IMR-90 (cell line): ENCODE measurements at regions not wholly inside any gene's neighbourhood (a gene's known extent, or its start where the extent isn't known, plus 50 kb on each side); places are given as distances from the start of the nearest gene placed in this dataset.

Experiments used
- ATAC-seq: fragments of 200-7000 bp; cut with Tn5 transposase; 2 replicates; pipeline ENCODE4 v1.9.1; 2020; ENCODE audit warnings: low read depth, mild to moderate bottlenecking, moderate library complexity
- BruUV-seq: library from RNA; stranded (reverse); fragments of 400-500 nt; replicated peaks from 2 replicates; lab custom pipeline; 2021; lab: Mats Ljungman, UMichigan
- CTCF ChIA-PET: fragments of 300-600 bp; formaldehyde crosslinking; extraction: SDS; loops from one replicate; lab custom pipeline; 2021; ENCODE audit warnings: antibody characterized with exemption; lab: Yijun Ruan, JAX
- POLR2A ChIA-PET: fragments of 300-600 bp; sonication (Branson Sonifier 250); formaldehyde crosslinking; loops from one replicate; lab custom pipeline; 2022; ENCODE audit warnings: antibody characterized with exemption; ENCODE audit not compliant: unreplicated experiment; lab: Charles Lee
- DNase-seq: peaks from one replicate; pipeline ENCODE4 v3.0.0; 2013
- H2AFZ ChIP-seq: replicated peaks from 2 replicates; pipeline ENCODE3; 2013; ENCODE audit warnings: low read length, mild to moderate bottlenecking; ENCODE audit not compliant: poor library complexity
- H2AK5ac ChIP-seq: 2 replicates; pipeline ENCODE4 v1.6.1; 2013; ENCODE audit warnings: low read depth, low read length, inconsistent platforms
- H2AK9ac ChIP-seq: replicated peaks from 2 replicates; pipeline ENCODE3; 2013; ENCODE audit warnings: mild to moderate bottlenecking, low read depth, low read length, moderate library complexity; ENCODE audit not compliant: poor library complexity
- H2BK120ac ChIP-seq: 2 replicates; pipeline ENCODE4 v1.6.1; 2013; ENCODE audit warnings: low read depth, low read length, inconsistent platforms
- H2BK15ac ChIP-seq: 3 replicates; pipeline ENCODE4 v1.6.1; 2013; ENCODE audit warnings: low read depth, low read length, inconsistent platforms
- H2BK20ac ChIP-seq: 2 replicates; pipeline ENCODE4 v1.6.1; 2013; ENCODE audit warnings: low read depth, mild to moderate bottlenecking, inconsistent platforms, low read length, moderate library complexity
- H2BK5ac ChIP-seq: 2 replicates; pipeline ENCODE4 v1.6.1; 2013; ENCODE audit warnings: mild to moderate bottlenecking, low read depth, low read length, inconsistent platforms; ENCODE audit not compliant: poor library complexity, severe bottlenecking
- H3K14ac ChIP-seq: replicated peaks from 2 replicates; pipeline ENCODE4 v1.6.1; 2013; ENCODE audit warnings: low read depth, low read length, inconsistent platforms
- H3K18ac ChIP-seq: 2 replicates; pipeline ENCODE4 v1.6.1; 2013; ENCODE audit warnings: low read depth, low read length, control low read depth
- H3K23ac ChIP-seq: 2 replicates; pipeline ENCODE4 v1.6.1; 2013; ENCODE audit warnings: low read depth, low read length, inconsistent platforms
- H3K27ac ChIP-seq: 2 replicates; pipeline ENCODE4 v1.5.1; 2013; ENCODE audit warnings: mild to moderate bottlenecking, control low read depth, low read length; ENCODE audit not compliant: insufficient read depth
- H3K27me3 ChIP-seq: 2 replicates; pipeline ENCODE4 v1.6.1; 2013; ENCODE audit warnings: low read length; ENCODE audit not compliant: control insufficient read depth, insufficient read depth
- H3K36me3 ChIP-seq: 2 replicates; pipeline ENCODE4 v1.6.1; 2013; ENCODE audit warnings: low read length, mixed read lengths; ENCODE audit not compliant: control insufficient read depth, insufficient read depth
- H3K4ac ChIP-seq: 2 replicates; pipeline ENCODE4 v1.6.1; 2013; ENCODE audit warnings: low read depth, low read length, inconsistent platforms
- H3K4me1 ChIP-seq: 2 replicates; pipeline ENCODE4 v1.6.1; 2013; ENCODE audit warnings: low read length, mixed read lengths; ENCODE audit not compliant: control insufficient read depth, insufficient read depth
- H3K4me2 ChIP-seq: 2 replicates; pipeline ENCODE4 v1.6.1; 2013; ENCODE audit warnings: low read depth, mild to moderate bottlenecking, control low read depth, low read length, moderate library complexity
- H3K4me3 ChIP-seq: 2 replicates; pipeline ENCODE4 v1.5.1; 2013; ENCODE audit warnings: low read depth, mild to moderate bottlenecking, control low read depth, low read length, moderate library complexity; ENCODE audit not compliant: insufficient read depth
- H3K56ac ChIP-seq: 2 replicates; pipeline ENCODE4 v1.6.1; 2013; ENCODE audit warnings: low read length, inconsistent platforms; ENCODE audit not compliant: insufficient read depth; ENCODE audit errors: extremely low read depth
- H3K79me1 ChIP-seq, 2 experiments: 2 replicates each; pipeline ENCODE4 v1.6.1; 2013; ENCODE audit warnings: low read length in 2 of 2, inconsistent platforms in 1 of 2, low read depth in 1 of 2
- H3K9ac ChIP-seq: 2 replicates; pipeline ENCODE4 v1.6.1; 2013; ENCODE audit warnings: low read depth, low read length, control low read depth
- H3K9me1 ChIP-seq: 2 replicates; pipeline ENCODE4 v1.6.1; 2013; ENCODE audit warnings: low read length, inconsistent platforms; ENCODE audit not compliant: insufficient read depth
- H3K9me3 ChIP-seq: 2 replicates; pipeline ENCODE4 v1.6.1; 2013; ENCODE audit warnings: low read length; ENCODE audit not compliant: control insufficient read depth, insufficient read depth
- H4K20me1 ChIP-seq: 2 replicates; pipeline ENCODE4 v1.6.1; 2013; ENCODE audit warnings: low read length, inconsistent platforms; ENCODE audit not compliant: insufficient read depth
- H4K5ac ChIP-seq: 2 replicates; pipeline ENCODE4 v1.6.1; 2013; ENCODE audit warnings: mild to moderate bottlenecking, low read depth, low read length, control low read depth
- H4K8ac ChIP-seq, 2 experiments: 2 replicates each; pipeline ENCODE4 v1.6.1; 2013; ENCODE audit warnings: low read depth in 2 of 2, low read length in 2 of 2, control low read depth in 1 of 2, inconsistent platforms in 1 of 2
- H4K91ac ChIP-seq: 2 replicates; pipeline ENCODE4 v1.6.1; 2013; ENCODE audit warnings: low read depth, low read length, inconsistent platforms; ENCODE audit not compliant: insufficient read depth
- CEBPB ChIP-seq: IDR thresholded peaks from 2 replicates; pipeline ENCODE4 v1.6.1; 2012; ENCODE audit warnings: low read depth, low read length, improper control_type of control experiment
- CHD1 ChIP-seq: IDR thresholded peaks from 2 replicates; pipeline ENCODE4 v1.6.1; 2012; ENCODE audit warnings: low read depth, low read length, improper control_type of control experiment
- FOS ChIP-seq: fragments of 150-350 bp; IDR thresholded peaks from 2 replicates; pipeline ENCODE4 v1.6.1; 2016; ENCODE audit warnings: low read depth, low read length
- MAFK ChIP-seq: IDR thresholded peaks from 2 replicates; pipeline ENCODE4 v1.6.1; 2012; ENCODE audit warnings: low read depth, low read length, improper control_type of control experiment
- MAZ ChIP-seq: IDR thresholded peaks from 2 replicates; pipeline ENCODE4 v1.6.1; 2012; ENCODE audit warnings: low read depth, mild to moderate bottlenecking, low read length, improper control_type of control experiment, moderate library complexity, borderline replicate concordance
- POLR2A ChIP-seq: IDR thresholded peaks from 2 replicates; pipeline ENCODE4 v1.6.1; 2012; ENCODE audit warnings: mild to moderate bottlenecking, low read depth, low read length
- RAD21 ChIP-seq: IDR thresholded peaks from 2 replicates; pipeline ENCODE4 v1.6.1; 2012; ENCODE audit warnings: low read length, improper control_type of control experiment
- RCOR1 ChIP-seq: IDR thresholded peaks from 2 replicates; pipeline ENCODE4 v1.6.1; 2012; ENCODE audit warnings: mild to moderate bottlenecking, low read length, improper control_type of control experiment; ENCODE audit not compliant: insufficient replicate concordance
- SMC3 ChIP-seq: fragments of 150-350 bp; IDR thresholded peaks from 2 replicates; pipeline ENCODE4 v1.6.1; 2016; ENCODE audit warnings: low read depth, mild to moderate bottlenecking, antibody characterized with exemption, low read length, moderate library complexity
- WGBS, 2 experiments: methylation state at CpG; one replicate each; pipeline versions ENCODE4 v1.1.5 to v1.1.7; 2013; ENCODE audit warnings: missing lambda C conversion rate in 2 of 2; ENCODE audit not compliant: insufficient read length in 1 of 2; ENCODE audit errors: extremely low coverage in 2 of 2; 5-methylcytosine and 5-hydroxymethylcytosine counted together
- dilution Hi-C: fragments of 300-500 bp; cut with HindIII; formaldehyde crosslinking; loops from one replicate; pipeline ENCODE4 v1.14.3; 2018; ENCODE audit warnings: low sequenced_read_pairs; ENCODE audit not compliant: unreplicated experiment
- in situ Hi-C: fragments of 300-500 bp; cut with MboI; formaldehyde crosslinking; loops from 3 replicates; pipeline ENCODE4 v1.14.3; 2019; ENCODE audit warnings: low sequenced_read_pairs, inconsistent platforms, mixed read lengths
- intact Hi-C: fragments of 100-400 bp; cut with micrococcal nuclease; formaldehyde crosslinking; loops from 2 replicates; pipeline ENCODE4 v1.10.0; 2022
- TF ChIP-seq, protein P1 (sequence below): fragments of 150-350 bp; IDR thresholded peaks from 2 replicates; pipeline ENCODE4 v1.6.1; 2016; ENCODE audit warnings: low read depth, mild to moderate bottlenecking, low read length, moderate library complexity, borderline replicate concordance

DNA sequence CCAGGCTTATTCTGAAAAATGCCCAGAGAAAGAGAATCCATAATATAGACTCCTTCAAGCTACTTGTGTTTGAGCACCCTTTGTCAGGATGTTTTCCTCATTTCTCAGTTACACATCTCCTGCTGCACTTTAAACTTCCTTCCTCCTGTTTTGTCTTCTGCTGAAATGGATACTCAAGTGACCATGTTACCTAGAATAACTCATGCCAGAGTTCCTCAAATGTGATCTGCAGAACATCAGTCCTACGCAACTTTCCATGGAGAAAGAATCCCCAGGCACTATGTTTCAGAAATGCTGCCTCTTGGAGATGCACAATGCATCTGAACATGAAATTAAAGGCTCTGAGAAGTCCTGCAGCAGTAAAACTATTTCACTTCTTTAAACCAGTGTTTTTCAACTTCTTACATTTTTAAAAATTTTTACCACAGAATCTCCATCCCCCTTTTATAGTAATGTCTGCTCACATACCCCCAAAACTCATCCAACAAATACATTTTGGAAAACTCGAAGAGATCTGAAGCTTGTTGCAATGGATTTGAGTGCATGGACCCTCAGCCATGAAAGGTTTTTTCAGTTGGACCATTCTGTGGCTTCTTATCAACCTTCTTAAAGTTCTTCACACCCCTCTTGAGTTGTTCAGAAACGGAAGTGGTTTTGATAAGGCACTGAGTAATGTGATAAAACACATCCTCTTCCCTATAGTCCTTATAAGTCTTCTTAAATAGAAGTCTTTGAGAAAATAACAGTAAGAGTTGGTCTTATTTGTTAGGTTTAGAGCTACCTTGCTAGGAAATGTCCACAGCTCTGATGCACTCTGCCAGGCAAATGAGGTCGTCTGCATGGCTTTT is 84.5 kb upstream of the KCNA1 start:
- no peak overlapping the region for H4K5ac ChIP-seq
- ATAC-seq (no peak), DNase-seq (no peak)
- no peak overlapping the region for H3K4ac ChIP-seq
- ChIA-PET CTCF (no interaction called here), POLR2A (no interaction called here)
- H4K8ac ChIP-seq = no peak overlapping the region
- TF ChIP-seq SMC3 = no peak
- no peak for TF ChIP-seq POLR2A
- TF ChIP-seq MAZ = no peak
- TF ChIP-seq, protein P1, sequence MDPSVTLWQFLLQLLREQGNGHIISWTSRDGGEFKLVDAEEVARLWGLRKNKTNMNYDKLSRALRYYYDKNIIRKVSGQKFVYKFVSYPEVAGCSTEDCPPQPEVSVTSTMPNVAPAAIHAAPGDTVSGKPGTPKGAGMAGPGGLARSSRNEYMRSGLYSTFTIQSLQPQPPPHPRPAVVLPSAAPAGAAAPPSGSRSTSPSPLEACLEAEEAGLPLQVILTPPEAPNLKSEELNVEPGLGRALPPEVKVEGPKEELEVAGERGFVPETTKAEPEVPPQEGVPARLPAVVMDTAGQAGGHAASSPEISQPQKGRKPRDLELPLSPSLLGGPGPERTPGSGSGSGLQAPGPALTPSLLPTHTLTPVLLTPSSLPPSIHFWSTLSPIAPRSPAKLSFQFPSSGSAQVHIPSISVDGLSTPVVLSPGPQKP = no peak
- no peak for TF ChIP-seq CEBPB
- TF ChIP-seq FOS = no peak
- no peak for TF ChIP-seq RAD21
- no peak for TF ChIP-seq MAFK
- no peak for TF ChIP-seq CHD1
- TF ChIP-seq RCOR1 = no peak
- H3K4me1 ChIP-seq = no peaks in the 10 kb centered on the region
- H3K14ac ChIP-seq = no peak overlapping the region
- no peaks in the 10 kb centered on the region for H3K79me1 ChIP-seq
- H3K4me3 ChIP-seq = no peak overlapping the region
- no peak overlapping the region for H4K91ac ChIP-seq
- no peak overlapping the region for H3K9ac ChIP-seq
- H3K9me1 ChIP-seq = no peaks in the 10 kb centered on the region
- H3K56ac ChIP-seq = no peak overlapping the region
- H3K18ac ChIP-seq = no peak overlapping the region
- no peaks in the 10 kb centered on the region; the same call in none of the 2 replicates for H3K27me3 ChIP-seq
- no peaks in the 10 kb centered on the region for H3K36me3 ChIP-seq
- no peak overlapping the region for H2BK5ac ChIP-seq
- H2AFZ ChIP-seq = no peak overlapping the region
- BruUV-seq = no TSS peak
- intact Hi-C loops (no loop called here), dilution Hi-C loops (no loop called here), in situ Hi-C loops (no loop called here)
- 67% methylated on average over 1 of the region's 4 CpGs; no CpG with 5 or more reads in 1 of the 2 experiments for WGBS, 2 experiments
- H2AK9ac ChIP-seq = no peak overlapping the region
- H3K4me2 ChIP-seq = no peak overlapping the region
- H3K23ac ChIP-seq = no peak overlapping the region
- no peak overlapping the region for H2AK5ac ChIP-seq
- H2BK120ac ChIP-seq = no peak overlapping the region
- no peak overlapping the region for H2BK20ac ChIP-seq
- no peaks in the 10 kb centered on the region for H4K20me1 ChIP-seq
- H3K9me3 ChIP-seq = no peaks in the 10 kb centered on the region
- no peak overlapping the region for H3K27ac ChIP-seq
- H2BK15ac ChIP-seq = no peak overlapping the region
